ENCODE measurements at regions not wholly inside any gene's neighbourhood (a gene's known extent, or its start where the extent isn't known, plus 50 kb on each side); places are given as distances from the start of the nearest gene placed in this dataset.

- TF ChIP-seq EZH2 (IDR thresholded peaks at IDR 0.05): no peak
- no peak for TF ChIP-seq POLR2AphosphoS5 (IDR thresholded peaks at IDR 0.05; ENCODE audit: borderline replicate concordance, low read depth, low read length)
- no peak for TF ChIP-seq FOXP2 (optimal IDR thresholded peaks at IDR 0.05; ENCODE audit: control extremely low read depth, extremely low read length, insufficient read depth)
Observed at GRCh38 chr12:16130343-16130742, 147.1 kb downstream of the SLC15A5 start.
